ENCODE measurements at regions not wholly inside any gene's neighbourhood (a gene's known extent, or its start where the extent isn't known, plus 50 kb on each side); places are given as distances from the start of the nearest gene placed in this dataset.

DNA sequence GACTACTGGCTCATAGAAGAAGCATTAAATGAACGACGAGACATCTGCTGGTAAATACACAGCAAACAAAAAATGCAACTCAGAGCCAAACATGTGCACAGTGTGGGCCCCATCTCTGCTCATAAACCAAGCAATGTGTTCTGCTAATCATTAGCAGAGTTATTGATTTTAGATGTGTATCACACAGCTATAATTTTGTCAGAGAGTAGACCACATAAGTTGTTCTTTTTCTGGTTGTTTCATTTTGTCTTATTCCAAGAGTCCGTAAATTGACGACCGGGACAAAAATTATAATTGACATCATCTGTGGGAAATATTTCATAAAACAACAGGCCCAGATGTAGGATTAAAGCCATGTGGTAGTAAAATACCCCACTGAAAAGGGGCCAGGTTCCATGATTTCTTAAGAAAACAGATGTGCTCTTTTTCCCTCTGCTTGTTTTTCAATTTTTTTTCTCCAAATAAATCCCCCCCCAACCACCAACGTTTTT is 423.6 kb downstream of the HAO1 start:
- no peak overlapping the region for H3K4me3 ChIP-seq
- ATAC-seq: no peak
- intact Hi-C loops (cut with DNase I, micrococcal nuclease): no loop called here
- no peak for DNase-seq
- no peaks in the 10 kb centered on the region for H3K36me3 ChIP-seq (ENCODE audit: low read depth)
- H3K4me1 ChIP-seq (ENCODE audit: low read depth): no peaks in the 10 kb centered on the region
- no peaks in the 10 kb centered on the region for H3K9me3 ChIP-seq
- TF ChIP-seq CTCF (IDR thresholded peaks at IDR 0.05): no peak

DNA sequence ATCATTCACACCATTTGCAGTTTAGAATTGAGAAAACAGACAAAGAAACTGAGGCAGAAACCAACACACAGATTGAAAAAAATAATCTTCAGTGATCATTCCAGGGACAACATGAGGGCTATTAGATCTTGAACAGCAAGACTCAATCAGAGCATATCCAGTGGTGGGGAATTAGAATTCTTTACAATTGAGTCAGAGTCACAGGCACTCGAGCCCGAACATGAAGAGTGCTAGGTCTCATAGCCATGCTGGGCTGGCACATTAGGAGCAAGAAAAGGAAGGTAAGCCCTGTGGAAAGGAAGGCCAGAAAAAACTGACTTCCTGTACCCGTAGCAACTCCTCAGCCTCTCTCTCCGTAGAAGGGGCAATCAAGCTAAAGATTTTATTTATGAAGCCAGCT is 419.9 kb downstream of the HAO1 start:
- no peaks in the 10 kb centered on the region for H3K36me3 ChIP-seq (ENCODE audit: low read depth)
- no peaks in the 10 kb centered on the region for H3K4me1 ChIP-seq (ENCODE audit: low read depth)
- ATAC-seq (no peak), DNase-seq (no peak)
- no peaks in the 10 kb centered on the region for H3K9me3 ChIP-seq
- no peak for TF ChIP-seq CTCF (IDR thresholded peaks at IDR 0.05)
- intact Hi-C loops (cut with DNase I, micrococcal nuclease): no loop called here
- H3K4me3 ChIP-seq: no peak overlapping the region

DNA sequence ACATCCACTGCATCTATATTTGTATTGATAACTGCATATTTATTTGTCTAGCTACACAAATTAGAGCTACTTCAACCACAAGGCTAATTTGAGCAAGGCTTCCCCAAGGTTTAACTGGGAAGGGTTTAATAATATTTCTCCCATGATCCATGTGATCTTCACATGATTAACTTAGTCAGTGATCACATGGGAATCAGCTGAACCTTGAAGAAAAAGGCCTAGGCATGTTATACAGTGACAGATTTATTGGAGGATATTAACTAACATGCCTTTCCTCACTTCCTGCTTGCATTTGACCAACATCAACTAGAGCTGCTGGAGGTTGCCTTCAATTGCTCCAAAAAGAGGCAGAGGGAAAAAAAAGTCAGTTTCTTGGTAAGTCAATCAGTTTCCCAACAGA is 417.0 kb downstream of the HAO1 start:
- TF ChIP-seq CTCF (IDR thresholded peaks at IDR 0.05): no peak
- Histone ChIP-seq H3K36me3 (ENCODE audit: low read depth) (no peaks in the 10 kb centered on the region), H3K9me3 (no peaks in the 10 kb centered on the region), H3K4me3 (no peak overlapping the region), H3K4me1 (ENCODE audit: low read depth) (no peaks in the 10 kb centered on the region)
- ATAC-seq (no peak), DNase-seq (no peak)
- intact Hi-C loops (cut with DNase I, micrococcal nuclease): no loop called here

DNA sequence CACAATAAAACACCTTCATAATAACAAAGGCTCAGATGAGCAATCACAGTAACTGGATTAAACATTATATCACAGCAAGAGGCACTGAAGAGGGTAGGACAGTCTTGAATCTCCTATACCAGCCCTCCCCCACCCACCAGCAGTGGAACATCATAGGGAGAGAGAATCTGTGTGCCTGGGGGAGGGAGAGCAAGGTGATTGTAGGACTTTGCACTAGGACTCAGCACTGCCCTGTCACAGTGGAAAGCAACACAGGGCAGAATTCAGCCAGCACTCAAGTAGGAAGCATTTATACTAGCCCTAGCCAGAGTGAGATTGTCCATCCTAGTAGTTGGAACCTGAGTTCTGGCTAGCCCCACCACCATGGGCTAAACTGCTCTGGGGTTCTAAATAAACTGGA is 400.2 kb downstream of the HAO1 start:
- no peak for TF ChIP-seq CTCF (IDR thresholded peaks at IDR 0.05)
- DNase-seq (no peak), ATAC-seq (no peak)
- no peaks in the 10 kb centered on the region for H3K4me1 ChIP-seq (ENCODE audit: low read depth)
- no peaks in the 10 kb centered on the region for H3K9me3 ChIP-seq
- H3K36me3 ChIP-seq (ENCODE audit: low read depth): no peaks in the 10 kb centered on the region
- no peak overlapping the region for H3K4me3 ChIP-seq
- intact Hi-C loops (cut with DNase I, micrococcal nuclease): no loop called here

GRCh38 chr20:7540923-7541322 is 399.3 kb downstream of the HAO1 start:
- no peak for TF ChIP-seq CTCF (IDR thresholded peaks at IDR 0.05)
- Histone ChIP-seq H3K4me3 (no peak overlapping the region), H3K9me3 (no peaks in the 10 kb centered on the region), H3K4me1 (ENCODE audit: low read depth) (no peaks in the 10 kb centered on the region), H3K36me3 (ENCODE audit: low read depth) (no peaks in the 10 kb centered on the region)
- no peak for ATAC-seq
- no peak for DNase-seq
- intact Hi-C loops (cut with DNase I, micrococcal nuclease): no loop called here

GRCh38 chr20:7571101-7571500 is 369.2 kb downstream of the HAO1 start:
- H3K4me1 ChIP-seq (ENCODE audit: low read depth): no peaks in the 10 kb centered on the region

More at GRCh38 chr20:7571101-7571500, 369.2 kb downstream of the HAO1 start:
- Histone ChIP-seq H3K4me3 (no peak overlapping the region), H3K36me3 (ENCODE audit: low read depth) (no peaks in the 10 kb centered on the region), H3K9me3 (no peaks in the 10 kb centered on the region)
- ATAC-seq (no peak), DNase-seq (no peak)
- TF ChIP-seq CTCF (IDR thresholded peaks at IDR 0.05): no peak
- intact Hi-C loops (cut with DNase I, micrococcal nuclease): no loop called here
